ENCODE measurements at regions not wholly inside any gene's neighbourhood (a gene's known extent, or its start where the extent isn't known, plus 50 kb on each side); places are given as distances from the start of the nearest gene placed in this dataset.

GRCh38 chr15:70182858-70183695 is 85.4 kb upstream of the TLE3 start:
- WGBS (ENCODE audit: insufficient coverage, low coverage, low lambda C conversion rate, missing lambda C conversion rate): 42% methylated on average over 5 of the region's 8 CpGs
- intact Hi-C loops (cut with DNase I): no loop called here
- H3K9me3 ChIP-seq: no peaks in the 10 kb centered on the region
- H3K4me1 ChIP-seq: no peaks in the 10 kb centered on the region
- DNase-seq (no peak), ATAC-seq (no peak)
- H3K36me3 ChIP-seq: no peaks in the 10 kb centered on the region
- H3K27me3 ChIP-seq: no peaks in the 10 kb centered on the region
- H3K27ac ChIP-seq: no peak overlapping the region
- no peak for TF ChIP-seq CTCF (IDR thresholded peaks at IDR 0.05)
- TF ChIP-seq POLR2A (IDR thresholded peaks at IDR 0.05): no peak
- no peak overlapping the region for H3K4me3 ChIP-seq

DNA sequence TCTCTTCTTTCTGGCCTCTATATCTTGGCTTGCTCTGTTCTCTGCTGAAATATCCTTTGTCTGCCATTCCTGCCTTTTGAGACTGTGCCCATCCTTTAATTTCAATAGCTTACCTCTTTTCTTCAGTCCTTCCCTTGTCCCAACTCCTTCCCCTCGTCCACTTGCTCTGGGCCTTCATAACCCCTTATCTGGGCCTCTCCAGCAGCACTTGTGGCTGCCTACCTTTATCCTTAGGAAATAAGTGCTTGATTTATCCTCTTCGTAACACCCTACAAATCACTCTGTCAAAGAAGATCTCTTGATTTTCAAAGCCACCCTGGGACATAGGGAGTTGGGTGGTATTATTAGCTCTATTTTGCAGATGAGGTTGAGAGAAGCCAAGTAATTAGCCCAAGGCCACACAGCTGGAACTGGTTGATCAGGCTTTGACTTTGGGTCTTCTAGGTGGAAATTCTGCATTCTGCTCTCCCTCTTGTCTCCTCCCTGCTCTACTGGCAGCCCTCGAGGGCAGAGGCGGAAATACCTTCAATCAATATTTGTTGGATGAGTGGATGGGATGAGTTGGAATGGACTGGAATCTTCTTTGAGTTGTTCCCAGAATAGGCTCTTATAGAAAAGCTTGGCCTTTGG is 84.0 kb upstream of the TLE3 start:
- no peak overlapping the region for H3K4me3 ChIP-seq
- H3K36me3 ChIP-seq: no peaks in the 10 kb centered on the region
- TF ChIP-seq CTCF (IDR thresholded peaks at IDR 0.05): no peak
- no peak for TF ChIP-seq POLR2A (IDR thresholded peaks at IDR 0.05)
- H3K27me3 ChIP-seq: no peaks in the 10 kb centered on the region
- H3K9me3 ChIP-seq: no peaks in the 10 kb centered on the region
- ATAC-seq (no peak), DNase-seq (no peak)
- intact Hi-C loops (cut with DNase I): no loop called here
- 60% methylated on average over 2 of the region's 4 CpGs for WGBS (ENCODE audit: insufficient coverage, low coverage, low lambda C conversion rate, missing lambda C conversion rate)
- H3K4me1 ChIP-seq: no peaks in the 10 kb centered on the region
- no peak overlapping the region for H3K27ac ChIP-seq

- no peaks in the 10 kb centered on the region for H3K27me3 ChIP-seq
- intact Hi-C loops (cut with DNase I): no loop called here
- DNase-seq: no peak
- no peak for TF ChIP-seq POLR2A (IDR thresholded peaks at IDR 0.05)
- no peak for TF ChIP-seq CTCF (IDR thresholded peaks at IDR 0.05)
- H3K4me1 ChIP-seq: no peaks in the 10 kb centered on the region
- 93% methylated on average over 13 of the region's 15 CpGs for WGBS (ENCODE audit: insufficient coverage, low coverage, low lambda C conversion rate, missing lambda C conversion rate)
- H3K36me3 ChIP-seq: no peaks in the 10 kb centered on the region
- H3K9me3 ChIP-seq: no peaks in the 10 kb centered on the region
- ATAC-seq: no peak
- H3K4me3 ChIP-seq: no peak overlapping the region
- H3K27ac ChIP-seq: no peak overlapping the region
Measured at GRCh38 chr15:70180186-70180875, 82.6 kb upstream of the TLE3 start.

DNA sequence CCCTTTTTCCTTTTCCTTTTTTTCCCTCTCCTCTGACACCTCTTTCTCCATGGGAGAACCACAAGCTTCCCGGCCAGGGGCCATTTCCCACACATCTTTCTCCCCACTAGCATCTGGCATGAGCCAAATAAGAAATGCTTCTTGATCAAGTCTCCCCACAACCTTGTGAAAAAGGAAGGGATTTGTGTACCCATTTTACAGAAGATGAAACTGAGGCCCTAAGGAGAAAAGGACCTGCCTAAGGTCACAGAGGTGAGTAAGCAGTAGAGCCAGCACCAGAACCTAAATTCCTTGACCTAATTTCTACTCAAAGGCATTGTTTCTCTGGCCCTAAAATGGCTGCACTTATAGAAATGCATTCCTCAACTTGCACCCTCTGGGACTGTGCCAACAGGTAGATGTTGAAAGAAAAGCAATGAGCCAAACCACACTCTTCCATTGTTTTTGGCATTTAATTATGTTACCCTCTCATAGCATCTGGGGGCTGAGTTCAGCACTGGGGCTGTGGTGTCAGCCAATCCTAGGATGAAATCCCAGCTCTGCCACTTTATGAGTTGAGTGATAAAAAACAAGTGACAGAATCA is 81.7 kb upstream of the TLE3 start:
- DNase-seq (no peak), ATAC-seq (no peak)
- H3K27me3 ChIP-seq: no peaks in the 10 kb centered on the region
- H3K4me3 ChIP-seq: no peak overlapping the region
- no peaks in the 10 kb centered on the region for H3K9me3 ChIP-seq
- intact Hi-C loops (cut with DNase I): no loop called here
- 100% methylated on average over 1 of the region's 1 CpG for WGBS (ENCODE audit: insufficient coverage, low coverage, low lambda C conversion rate, missing lambda C conversion rate)
- TF ChIP-seq POLR2A (IDR thresholded peaks at IDR 0.05) (no peak), CTCF (IDR thresholded peaks at IDR 0.05) (no peak)
- H3K36me3 ChIP-seq: no peaks in the 10 kb centered on the region
- no peak overlapping the region for H3K27ac ChIP-seq
- no peaks in the 10 kb centered on the region for H3K4me1 ChIP-seq
